T1000 (cell line): ENCODE measurements at regions not wholly inside any gene's neighbourhood (a gene's known extent, or its start where the extent isn't known, plus 50 kb on each side); places are given as distances from the start of the nearest gene placed in this dataset.
"Not testable (repeated sequence)": the region's sequence is repeated elsewhere in the genome, so short reads cannot be mapped to it uniquely, and the experiment has no call there.

ENCODE experiments used
- DNase-seq: peaks from one replicate; lab custom pipeline; 2025; ENCODE audit warnings: mixed read lengths; lab: John Stamatoyannopoulos, UW

DNA sequence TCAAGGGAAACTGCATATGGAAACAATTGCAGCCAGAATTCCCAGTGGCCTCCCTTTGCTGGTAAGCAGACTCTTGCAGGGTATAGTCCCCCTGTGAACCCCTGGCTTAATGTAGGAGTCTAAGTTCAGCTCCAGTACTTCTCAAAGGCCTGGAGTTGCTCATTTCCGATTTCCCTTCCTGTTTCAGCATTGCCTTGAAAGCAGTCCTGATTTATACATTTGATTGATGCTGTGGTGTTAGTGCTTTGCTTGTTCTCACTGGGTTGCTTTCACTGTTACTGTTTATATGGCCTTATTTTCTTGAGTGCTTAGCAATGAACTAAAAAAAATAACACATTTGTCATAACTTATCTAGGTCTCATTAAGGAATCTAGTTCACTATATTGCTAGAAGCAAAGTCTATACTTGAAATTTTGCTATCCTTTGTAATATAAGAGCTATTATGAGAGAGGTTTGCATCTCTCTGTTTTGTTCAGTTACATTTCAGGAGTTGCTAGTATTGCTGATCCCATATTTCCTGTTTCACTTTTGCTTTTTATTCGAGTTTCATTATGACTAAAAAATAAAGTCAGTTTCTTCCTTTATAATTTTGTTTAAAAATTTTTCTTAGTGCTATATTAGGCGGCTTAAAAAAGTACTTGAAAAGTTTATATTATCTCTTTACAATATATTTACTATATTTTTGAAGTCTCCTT is 122.4 kb upstream of the NMUR2 start:
- DNase-seq = no peak

DNA sequence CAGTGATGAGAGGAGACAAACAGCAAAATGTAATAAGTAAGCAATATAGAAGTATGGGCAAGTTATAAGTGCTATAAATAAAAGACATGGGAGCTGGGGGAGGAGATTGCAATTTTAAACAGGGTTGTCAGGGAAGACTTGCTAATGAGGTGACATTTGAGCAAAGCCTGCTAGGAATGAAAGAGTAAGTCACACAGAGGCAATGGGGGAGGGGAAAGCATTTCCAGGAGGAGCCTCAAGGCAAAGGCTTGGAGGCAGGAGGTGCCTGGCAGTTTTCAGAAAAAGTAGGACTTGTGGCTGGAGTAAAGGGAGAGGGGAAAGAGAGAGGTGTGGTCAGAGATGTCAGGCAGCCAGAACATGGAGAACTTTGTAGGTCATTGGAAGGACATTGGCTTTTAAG is 124.4 kb upstream of the NMUR2 start:
- DNase-seq = no peak

DNA sequence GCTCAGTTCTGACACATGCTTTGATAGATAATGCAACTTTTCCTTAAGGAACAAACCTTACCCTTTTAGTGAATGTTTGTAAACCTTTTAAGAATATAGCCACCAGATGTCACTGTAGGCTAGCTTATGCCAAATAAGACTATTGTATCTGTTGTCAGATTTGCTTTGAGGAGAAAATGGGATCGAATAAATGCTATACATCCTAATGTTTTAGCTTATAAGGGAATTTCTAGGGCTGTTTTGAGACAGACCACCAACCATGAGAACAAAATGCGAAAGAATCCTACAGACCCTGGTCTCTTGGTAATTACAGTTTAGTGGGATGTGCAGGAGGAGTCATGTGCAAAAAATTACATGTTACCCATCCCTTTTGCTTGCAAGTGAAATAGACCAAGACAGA is 127.6 kb upstream of the NMUR2 start:
- no peak for DNase-seq

DNA sequence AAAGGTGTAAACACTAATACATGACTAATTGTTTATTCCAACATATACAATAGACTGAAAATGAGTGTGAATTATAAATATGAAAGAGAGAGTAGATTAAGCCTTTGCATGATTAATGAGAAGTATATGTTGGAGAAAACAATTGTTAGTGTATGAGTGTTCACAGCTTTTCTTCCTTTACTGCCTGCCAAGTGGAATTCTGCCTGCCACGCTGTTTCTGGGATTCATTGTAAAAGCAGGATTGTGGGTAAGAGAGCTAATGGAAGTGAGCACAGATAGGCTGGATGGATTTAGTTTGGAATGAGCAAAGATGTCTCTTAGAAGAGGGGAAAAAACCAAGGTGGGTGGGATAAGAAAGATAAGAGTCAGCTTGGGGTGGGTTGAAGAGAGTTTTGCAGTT is 129.6 kb upstream of the NMUR2 start:
- no peak for DNase-seq

DNA sequence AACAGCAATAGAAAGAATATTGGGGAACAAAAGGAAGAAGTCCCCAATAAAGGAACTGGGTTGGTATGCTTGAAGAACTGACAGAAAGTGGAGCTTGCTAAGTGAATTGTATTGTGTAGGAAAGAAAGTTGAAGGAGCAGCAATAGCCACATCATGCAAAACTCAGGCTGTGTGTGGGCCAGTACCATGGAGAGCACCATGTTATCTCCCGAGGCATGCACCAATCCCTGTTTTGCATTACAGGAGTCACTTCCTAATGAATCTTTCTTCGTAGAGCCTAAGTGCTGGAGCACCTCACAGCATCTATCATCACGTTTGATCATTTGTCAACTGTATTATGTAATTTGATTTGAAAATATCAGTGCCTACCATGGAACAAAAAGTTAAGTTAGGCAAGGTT is 137.7 kb upstream of the NMUR2 start:
- DNase-seq = no peak

DNA sequence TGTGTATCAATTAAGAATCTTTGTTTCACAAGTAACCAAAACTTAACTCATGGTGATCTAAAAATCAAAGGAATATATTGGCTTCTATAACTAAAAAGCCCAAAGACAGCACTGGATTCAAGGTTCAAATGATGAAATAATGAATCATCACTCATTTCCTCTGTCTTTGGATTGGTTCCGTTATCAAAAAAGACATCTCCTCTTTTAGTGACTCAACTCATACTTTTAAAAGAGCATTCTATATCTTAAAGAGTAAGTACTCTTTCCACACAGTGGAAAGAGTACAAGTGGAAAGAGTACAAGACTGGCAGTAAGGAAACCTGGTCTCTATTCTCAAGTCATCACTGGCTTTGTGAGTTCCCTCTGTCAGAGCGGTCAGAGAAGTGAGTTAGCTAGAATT is 141.4 kb upstream of the NMUR2 start:
- DNase-seq = no peak

DNA sequence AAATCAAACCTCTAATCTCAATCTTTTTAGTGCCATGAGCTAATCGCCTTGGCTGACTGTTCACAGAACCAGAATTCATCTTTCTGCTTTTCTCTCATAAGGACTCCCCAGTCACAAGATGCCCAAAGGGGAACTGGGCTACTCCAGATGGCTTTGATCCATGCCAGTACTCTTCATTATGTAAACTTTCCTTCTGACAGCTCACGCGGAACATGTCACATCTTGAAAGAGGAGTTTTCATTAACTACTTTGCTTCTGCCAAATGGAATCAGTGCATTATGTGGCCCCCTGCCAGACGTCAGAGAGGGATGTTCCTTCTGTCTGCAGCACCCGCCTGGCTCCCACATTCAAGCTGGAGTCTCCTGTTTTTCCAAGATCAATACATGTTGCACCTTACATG is 142.1 kb upstream of the NMUR2 start:
- no peak for DNase-seq

DNA sequence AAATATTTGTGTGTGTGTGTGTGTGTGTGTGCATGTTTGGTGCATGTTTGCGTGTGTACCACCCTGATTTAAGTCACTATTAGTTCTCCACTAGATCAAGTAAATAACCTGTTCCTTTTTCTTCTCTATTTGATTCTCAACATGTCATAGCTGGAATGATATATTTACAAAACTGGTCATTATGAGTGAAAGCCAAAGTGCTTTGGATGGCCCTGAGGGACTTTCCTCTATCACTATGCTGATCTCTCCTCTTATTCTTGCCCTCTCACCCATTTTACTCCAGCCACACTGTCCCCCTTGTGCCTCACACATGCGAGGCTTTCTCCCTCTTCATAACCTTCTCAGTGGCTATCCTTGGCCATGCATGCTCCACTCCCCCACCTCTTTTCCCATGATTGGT is 144.6 kb upstream of the NMUR2 start:
- DNase-seq = no peak

DNA sequence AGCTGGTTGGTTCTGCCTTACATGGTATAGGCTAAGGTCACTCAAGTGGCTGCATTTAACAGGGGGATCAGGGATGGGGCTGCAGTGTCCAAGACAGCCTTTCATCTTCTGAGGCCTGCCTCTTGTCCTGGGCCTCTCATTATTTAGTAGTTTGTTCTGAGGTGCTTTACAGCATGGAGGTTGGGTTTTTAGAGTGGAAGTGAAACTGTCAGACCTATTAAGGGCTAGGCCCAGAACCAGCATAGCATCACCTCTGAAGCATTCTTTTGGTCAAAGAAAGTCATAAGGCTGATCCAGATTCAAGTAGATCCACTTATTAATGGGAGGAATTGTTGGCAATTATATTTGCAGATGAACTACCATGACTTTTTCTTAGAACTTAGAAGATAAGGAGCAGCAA is 146.0 kb upstream of the NMUR2 start:
- no peak for DNase-seq

DNA sequence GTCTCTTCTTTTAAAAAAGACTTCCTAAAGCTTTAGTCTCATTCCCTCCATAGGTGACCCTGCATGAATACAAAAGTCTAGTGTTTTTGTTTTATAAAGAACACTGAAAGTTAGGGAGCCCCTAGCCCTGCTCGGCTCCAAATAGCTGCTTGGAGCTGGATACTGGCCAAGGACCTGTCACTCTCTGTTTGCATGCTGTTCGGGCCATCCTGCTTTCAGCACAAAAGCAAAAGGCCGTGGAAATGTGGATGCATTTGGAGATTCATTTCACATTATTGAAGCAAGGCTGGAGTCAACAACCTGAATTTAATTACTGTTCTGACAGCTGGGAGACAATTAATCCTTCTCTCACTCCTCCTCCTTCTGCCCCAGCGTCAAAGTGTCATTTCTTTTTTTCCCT is 151.7 kb upstream of the NMUR2 start:
- no peak for DNase-seq

DNA sequence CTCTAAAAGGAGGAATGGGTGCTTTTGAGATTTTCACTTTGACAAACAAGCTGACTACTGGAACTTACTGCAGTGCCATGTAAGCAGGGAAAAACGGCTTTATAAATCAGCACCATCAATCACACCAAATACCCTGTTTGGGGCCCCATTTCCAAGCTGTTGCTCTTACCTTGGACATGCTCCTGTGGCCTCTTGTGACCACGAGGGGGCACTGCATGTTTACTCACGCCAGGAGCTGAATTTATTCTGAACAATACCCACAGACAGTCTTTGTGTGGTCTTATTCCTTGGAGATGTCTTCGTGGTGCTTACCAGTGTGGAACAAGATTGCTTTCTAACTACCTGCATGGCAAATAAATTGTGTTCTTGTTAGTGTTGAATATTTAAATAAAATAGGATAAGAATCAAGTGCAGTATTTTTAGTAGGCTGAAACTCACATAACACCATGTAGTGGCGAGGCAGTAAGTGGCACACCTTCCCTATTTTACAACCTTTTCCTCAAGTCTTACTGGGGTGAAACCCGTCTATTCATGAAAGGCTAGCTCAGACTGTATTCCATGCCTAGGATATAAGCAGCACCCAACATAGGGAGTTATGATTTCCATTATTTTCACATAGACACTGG is 155.5 kb upstream of the NMUR2 start:
- DNase-seq = no peak

DNA sequence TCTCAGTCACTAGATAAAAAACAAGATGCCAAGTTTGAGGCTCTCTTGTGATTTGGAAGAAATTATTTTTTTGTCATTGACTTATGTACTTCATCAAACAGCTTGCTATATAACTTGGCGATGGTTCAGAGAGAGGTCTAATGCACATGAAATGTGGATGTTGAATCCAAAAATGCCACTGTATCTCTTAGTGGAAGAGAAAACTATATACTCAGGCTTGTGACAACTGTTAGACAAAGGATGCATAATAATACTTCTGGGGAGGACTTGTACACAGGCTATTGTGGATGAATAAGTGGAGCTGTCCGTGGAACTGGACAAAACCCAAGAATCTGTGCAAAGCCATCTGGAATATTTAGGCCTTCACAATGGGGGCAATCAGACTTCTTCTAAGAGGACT is 162.9 kb upstream of the NMUR2 start:
- DNase-seq = no peak

DNA sequence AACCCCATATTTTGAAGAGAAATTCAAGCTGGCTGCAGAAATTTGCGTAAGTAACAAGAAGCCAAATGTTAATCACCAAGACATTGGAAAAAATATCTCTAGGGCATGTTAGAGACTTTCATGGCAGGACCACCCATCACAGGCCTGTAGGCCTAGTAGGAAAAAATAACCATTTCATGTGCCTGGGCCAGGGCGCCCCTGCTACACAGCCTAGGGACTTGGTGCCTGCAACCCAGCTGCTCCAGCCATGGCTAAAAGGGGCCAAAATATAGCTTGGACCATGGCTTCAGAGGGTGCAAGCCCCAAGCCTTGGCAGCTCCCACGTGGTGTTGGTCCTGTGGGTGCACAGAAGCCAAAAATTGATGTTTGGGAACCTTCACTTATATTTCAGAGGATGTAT is 167.7 kb upstream of the NMUR2 start:
- DNase-seq = no peak

DNA sequence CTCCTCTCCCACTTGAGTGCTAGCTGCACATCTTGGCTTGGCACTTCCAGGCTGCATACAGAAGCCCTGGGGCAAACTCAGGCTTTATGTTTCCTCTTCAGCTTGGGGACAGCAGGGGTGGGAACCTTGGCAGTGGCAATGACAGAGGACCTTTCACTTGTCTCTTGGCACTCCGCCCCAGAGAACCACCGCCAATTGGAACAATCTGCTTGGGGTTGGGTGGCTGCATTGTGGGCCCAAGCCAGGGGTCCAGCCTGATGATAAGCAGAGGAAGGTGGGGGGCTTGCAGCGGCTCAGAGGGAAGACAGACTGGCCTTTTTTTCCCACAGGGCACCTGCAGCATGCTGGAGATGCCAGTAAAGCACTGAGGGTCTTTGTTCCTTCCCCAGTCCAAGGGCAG is 179.0 kb upstream of the NMUR2 start:
- DNase-seq = no peak

DNA sequence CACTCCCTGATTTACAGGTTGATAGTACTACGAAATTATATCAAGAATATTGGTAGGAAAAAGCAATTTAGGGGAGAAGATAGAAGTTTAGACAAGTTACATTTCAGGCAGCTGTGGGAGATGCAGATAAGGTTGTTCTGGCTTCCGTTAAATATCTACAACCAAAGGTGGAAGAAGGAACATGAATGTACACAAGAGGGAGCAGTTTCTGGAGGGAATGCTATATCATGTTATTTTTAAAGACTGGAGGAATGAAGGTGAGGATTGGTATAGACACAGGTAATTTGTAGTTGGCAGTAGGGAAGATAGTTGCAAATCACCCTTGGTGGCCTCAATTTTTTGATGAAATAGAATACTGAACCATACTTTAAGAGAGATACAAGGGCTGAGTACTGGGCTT is 187.3 kb upstream of the NMUR2 start:
- no peak for DNase-seq

DNA sequence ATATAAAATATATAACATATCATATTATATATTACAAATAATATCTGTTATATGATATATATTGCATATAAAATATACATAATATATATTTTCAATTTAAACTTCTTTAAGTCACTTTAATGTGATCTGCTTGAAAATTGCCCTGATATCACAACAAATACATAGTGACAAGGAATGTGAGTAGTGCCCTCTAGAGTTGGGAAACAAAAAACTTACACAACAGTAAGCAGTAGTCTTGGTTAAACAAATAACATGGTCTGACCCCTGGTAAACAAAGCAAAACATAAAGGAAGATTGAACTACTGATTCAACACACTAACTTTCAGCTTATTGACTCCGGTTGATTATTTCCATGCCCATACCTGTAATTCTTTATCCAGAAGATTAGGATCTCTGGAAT is 188.3 kb upstream of the NMUR2 start:
- no peak for DNase-seq

DNA sequence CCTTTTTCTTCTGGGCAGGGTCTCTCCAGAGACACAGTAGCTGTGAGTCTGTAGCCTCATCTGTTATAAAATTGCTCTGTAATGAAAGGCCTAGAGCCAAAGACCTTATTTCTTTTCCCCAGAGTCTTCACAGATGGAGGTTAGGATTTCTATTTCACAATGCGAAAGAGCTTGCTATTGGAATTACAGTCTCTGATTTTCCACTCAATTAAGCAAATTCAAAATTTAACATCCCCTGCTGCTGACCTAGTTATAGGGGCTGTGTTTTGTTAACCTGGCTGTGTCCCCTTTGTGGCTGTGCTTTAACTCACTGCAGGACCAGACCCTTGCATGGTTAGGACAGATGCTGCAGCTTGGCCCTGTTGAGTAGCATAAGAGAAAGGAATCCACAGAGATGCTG is 190.3 kb upstream of the NMUR2 start:
- DNase-seq = no peak

DNA sequence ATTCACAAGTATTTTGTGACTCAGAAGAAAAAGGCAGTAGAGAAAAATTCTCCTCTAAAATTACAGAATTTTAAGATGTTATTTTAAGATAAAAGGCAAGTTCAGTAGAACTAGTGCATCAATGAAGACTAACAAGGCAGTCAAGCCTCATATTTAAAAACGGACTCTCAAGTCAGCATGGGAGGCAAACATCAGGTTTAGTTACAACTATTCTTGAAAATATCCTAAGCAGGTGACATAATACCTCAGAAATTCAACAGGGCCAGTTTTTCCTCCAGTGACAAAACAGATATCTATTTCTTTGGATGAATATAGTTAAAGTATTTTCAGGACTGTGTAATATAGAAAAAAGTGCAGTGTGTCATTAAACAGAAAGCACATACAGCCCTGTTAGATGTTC is 194.0 kb upstream of the NMUR2 start:
- no peak for DNase-seq

DNA sequence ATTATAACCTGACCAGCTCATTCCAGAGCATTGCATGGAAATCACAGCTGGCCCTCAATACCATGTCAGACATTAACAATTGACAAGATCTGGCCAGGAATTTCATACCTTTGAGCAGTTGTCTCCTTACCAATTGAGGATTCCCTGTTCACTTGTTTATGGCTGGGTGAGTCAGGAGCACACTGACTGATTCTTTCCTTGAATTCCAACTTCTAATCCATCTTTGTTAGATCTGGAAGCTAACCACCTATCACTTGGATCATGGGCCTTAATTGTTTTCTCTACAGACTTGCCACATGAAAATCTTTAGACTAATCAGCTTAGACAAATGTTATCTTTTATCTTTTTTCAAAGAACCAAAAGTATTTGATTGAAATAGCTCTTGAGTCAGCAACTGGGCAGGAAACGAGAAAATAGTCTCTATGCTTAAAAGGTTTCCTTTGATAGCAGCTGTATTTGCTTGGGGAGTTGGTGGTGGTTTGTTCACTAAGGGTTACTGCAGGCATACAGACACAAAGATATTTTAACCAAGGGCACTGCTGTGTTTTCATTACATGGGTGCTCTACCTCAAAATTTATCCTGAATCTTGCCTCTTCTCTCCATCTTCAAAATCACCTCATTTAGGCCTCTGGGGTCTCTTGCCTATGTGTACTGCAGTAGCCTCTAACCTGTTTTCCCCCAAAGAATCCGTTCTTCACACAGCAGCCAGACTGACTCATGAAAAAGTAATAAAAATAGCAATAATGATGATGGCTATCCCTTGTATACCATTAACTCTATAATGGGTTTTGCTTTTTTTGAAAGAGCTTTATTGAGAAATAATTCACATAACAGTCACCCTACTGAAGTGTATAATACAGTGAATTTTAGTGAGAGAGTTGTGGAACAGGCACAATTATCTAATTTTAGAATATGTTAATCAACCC is 197.0 kb upstream of the NMUR2 start:
- no peak for DNase-seq

DNA sequence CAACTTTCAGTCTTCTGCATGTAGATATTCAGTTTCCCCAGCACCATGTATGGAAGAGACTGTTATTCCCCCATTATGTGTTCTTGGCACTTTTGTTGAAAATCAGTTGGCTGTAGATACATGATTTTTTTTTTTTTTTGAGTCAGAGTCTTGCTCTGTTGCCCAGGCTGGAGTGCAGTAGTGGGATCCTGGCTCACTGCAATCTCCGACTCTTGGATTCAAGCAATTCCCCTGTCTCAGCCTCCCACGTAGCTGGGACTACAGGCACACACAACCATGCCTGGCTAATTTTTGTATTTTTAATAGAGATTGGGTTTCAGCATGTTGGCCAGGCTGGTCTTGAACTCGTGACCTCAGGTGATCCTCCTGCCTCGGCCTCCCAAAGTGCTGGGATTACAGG is 201.0 kb upstream of the NMUR2 start:
- DNase-seq = not testable (repeated sequence)

DNA sequence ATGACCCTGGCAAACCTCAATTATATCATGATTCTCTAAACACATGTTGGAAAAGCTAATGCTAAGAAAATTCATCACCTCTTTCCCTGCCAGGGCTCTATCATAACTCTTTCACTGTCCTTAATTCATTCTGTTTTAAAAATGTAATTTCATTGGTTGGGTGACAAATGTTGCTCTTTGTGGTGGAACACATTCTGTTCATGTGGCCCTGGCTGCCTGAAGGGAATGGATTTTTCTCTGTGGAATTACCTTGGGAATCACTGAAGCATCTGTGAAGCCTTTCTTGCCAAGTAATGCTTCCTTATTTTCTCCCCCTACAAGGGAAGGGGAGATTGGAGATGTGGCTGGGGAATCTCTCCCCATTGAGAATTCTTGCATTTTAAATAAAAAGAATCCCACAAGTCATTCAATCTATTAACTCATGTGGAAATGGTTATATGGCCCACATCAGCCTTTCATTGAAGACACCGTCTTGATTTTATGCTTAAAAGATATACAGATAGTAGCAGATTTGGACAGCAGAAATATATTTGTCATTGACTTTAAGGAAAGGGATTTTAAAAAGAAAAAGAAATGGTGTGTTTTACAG is 201.8 kb upstream of the NMUR2 start:
- no peak for DNase-seq

DNA sequence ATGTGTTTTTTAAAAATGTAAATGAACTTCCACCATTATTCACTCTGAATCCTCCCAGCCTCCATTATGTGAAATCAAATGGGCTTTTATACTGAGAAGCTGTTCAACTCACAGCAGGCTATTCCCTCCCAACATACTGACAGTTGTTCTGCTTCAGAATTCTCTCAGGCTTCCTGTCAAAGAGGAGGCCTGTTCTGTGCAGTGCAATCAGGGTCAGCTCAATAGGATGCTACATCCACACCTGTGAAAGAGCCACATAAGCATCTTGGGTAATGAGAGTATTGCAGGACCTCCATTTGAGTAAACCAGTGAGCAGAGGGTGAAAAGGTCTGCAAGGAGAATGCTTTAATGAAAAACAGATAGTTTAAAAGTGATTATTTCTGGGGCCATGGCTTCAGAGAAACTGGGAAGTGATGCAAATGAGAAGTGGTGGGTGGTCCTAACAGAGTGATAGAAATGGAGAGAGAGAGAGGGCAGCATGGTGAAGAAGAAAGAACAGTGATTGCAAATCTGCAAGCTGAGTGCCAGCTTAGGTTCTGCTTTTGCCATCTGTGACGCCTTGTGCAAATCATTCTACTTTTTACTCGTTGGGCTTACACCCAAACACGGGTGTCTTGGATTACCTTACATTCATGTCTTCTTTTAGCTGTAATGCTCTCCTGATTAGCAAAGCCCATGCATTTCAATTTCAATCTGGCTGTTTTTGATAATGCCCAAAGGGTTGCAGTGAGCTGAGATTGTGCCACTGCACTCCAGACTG is 202.5 kb upstream of the NMUR2 start:
- DNase-seq = no peak
